ENCODE measurements at regions not wholly inside any gene's neighbourhood (a gene's known extent, or its start where the extent isn't known, plus 50 kb on each side); places are given as distances from the start of the nearest gene placed in this dataset.

GRCh38 chr4:25535701-25536473, 119.8 kb upstream of the SLC34A2 start:
- CTCF ChIA-PET: no interaction called here
- Histone ChIP-seq H3K9me3 (ENCODE audit: low read depth, low read length, poor library complexity, severe bottlenecking) (no peaks in the 10 kb centered on the region), H3K27me3 (replicated peaks; ENCODE audit: insufficient read depth, low read depth, low read length, poor library complexity) (no peaks in the 10 kb centered on the region), H3K27ac (ENCODE audit: low read depth, low read length, poor library complexity, severe bottlenecking) (no peak overlapping the region), H3K36me3 (ENCODE audit: insufficient read depth, low read length, poor library complexity, severe bottlenecking) (no peaks in the 10 kb centered on the region), H3K4me3 (ENCODE audit: low read depth, low read length, poor library complexity, severe bottlenecking) (no peak overlapping the region), H3K4me1 (ENCODE audit: insufficient read depth, low read length, poor library complexity, severe bottlenecking) (no peaks in the 10 kb centered on the region)
- intact Hi-C loops (cut with micrococcal nuclease; ENCODE audit: unreplicated experiment): no loop called here
- no peak for DNase-seq (ENCODE audit: low spot score)
- no TSS peak for BruUV-seq (replicated peaks)
- POLR2A ChIA-PET (ENCODE audit: low non-redundant PET): no interaction called here
- no peak for TF ChIP-seq EZH2 (IDR thresholded peaks at IDR 0.05; ENCODE audit: borderline replicate concordance, low read depth, low read length, poor library complexity, severe bottlenecking)
- no peak for TF ChIP-seq CTCF (conservative IDR thresholded peaks at IDR 0.05; ENCODE audit: low read depth, low read length)

- no TSS peak for BruUV-seq (replicated peaks)
- no peak for TF ChIP-seq CTCF (conservative IDR thresholded peaks at IDR 0.05; ENCODE audit: low read depth, low read length)
- TF ChIP-seq EZH2 (IDR thresholded peaks at IDR 0.05; ENCODE audit: borderline replicate concordance, low read depth, low read length, poor library complexity, severe bottlenecking): no peak
- H3K4me3 ChIP-seq (ENCODE audit: low read depth, low read length, poor library complexity, severe bottlenecking): no peak overlapping the region
- ChIA-PET POLR2A (ENCODE audit: low non-redundant PET) (no interaction called here), CTCF (no interaction called here)
- H3K4me1 ChIP-seq (ENCODE audit: insufficient read depth, low read length, poor library complexity, severe bottlenecking): no peaks in the 10 kb centered on the region
- intact Hi-C loops (cut with micrococcal nuclease; ENCODE audit: unreplicated experiment): no loop called here
- no peaks in the 10 kb centered on the region for H3K27me3 ChIP-seq (replicated peaks; ENCODE audit: insufficient read depth, low read depth, low read length, poor library complexity)
- H3K9me3 ChIP-seq (ENCODE audit: low read depth, low read length, poor library complexity, severe bottlenecking): no peaks in the 10 kb centered on the region
- no peaks in the 10 kb centered on the region for H3K36me3 ChIP-seq (ENCODE audit: insufficient read depth, low read length, poor library complexity, severe bottlenecking)
- H3K27ac ChIP-seq (ENCODE audit: low read depth, low read length, poor library complexity, severe bottlenecking): no peak overlapping the region
- DNase-seq (ENCODE audit: low spot score): no peak
These were observed 118.9 kb upstream of the SLC34A2 start for GRCh38 chr4:25536564-25537320.

GRCh38 chr4:25538430-25538829, 117.2 kb upstream of the SLC34A2 start:
- TF ChIP-seq CTCF (conservative IDR thresholded peaks at IDR 0.05; ENCODE audit: low read depth, low read length) (no peak), EZH2 (IDR thresholded peaks at IDR 0.05; ENCODE audit: borderline replicate concordance, low read depth, low read length, poor library complexity, severe bottlenecking) (no peak)
- ChIA-PET POLR2A (ENCODE audit: low non-redundant PET) (no interaction called here), CTCF (no interaction called here)
- Histone ChIP-seq H3K27me3 (replicated peaks; ENCODE audit: insufficient read depth, low read depth, low read length, poor library complexity) (no peaks in the 10 kb centered on the region), H3K4me1 (ENCODE audit: insufficient read depth, low read length, poor library complexity, severe bottlenecking) (no peaks in the 10 kb centered on the region), H3K27ac (ENCODE audit: low read depth, low read length, poor library complexity, severe bottlenecking) (no peak overlapping the region), H3K4me3 (ENCODE audit: low read depth, low read length, poor library complexity, severe bottlenecking) (no peak overlapping the region), H3K9me3 (ENCODE audit: low read depth, low read length, poor library complexity, severe bottlenecking) (no peaks in the 10 kb centered on the region), H3K36me3 (ENCODE audit: insufficient read depth, low read length, poor library complexity, severe bottlenecking) (no peaks in the 10 kb centered on the region)
- BruUV-seq (replicated peaks): no TSS peak
- DNase-seq (ENCODE audit: low spot score): no peak
- intact Hi-C loops (cut with micrococcal nuclease; ENCODE audit: unreplicated experiment): no loop called here

Measured in A673 (cell line).